ENCODE measurements at regions not wholly inside any gene's neighbourhood (a gene's known extent, or its start where the extent isn't known, plus 50 kb on each side); places are given as distances from the start of the nearest gene placed in this dataset.

DNA sequence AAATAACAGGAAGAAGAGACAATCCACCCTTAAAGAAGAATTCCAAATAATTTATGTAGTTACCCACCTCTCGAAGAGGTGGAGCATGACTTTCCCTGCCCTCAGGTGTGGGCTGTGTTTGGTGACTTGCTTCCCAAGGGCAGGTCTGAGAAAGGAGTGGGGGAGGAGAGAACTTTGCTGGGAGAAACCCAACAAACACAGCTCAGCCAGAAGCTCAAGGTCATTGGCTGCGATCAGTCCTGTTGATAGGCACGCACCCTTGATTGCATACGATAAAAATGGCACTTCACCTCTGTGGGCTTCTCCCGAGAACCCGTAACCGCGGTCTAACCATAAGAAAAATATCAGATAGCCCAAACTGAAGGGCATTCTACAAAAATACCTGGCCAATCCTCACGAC, 157.5 kb upstream of the ID2 start:
- H3K9me3 ChIP-seq (replicated peaks in 1 of 3): no peaks in the 10 kb centered on the region
- DNase-seq: peak in 5 of 7 donors; percentile 43 to 73 (median 62)
- H3K4me1 ChIP-seq (replicated peaks in 1 of 2): peaks cover 0 to 19% of the 10 kb centered on the region in 2 donors
- no peak overlapping the region for H3K27ac ChIP-seq
- 47 to 71% (median 56%) methylated on average over 9 of the region's 9 CpGs for WGBS, 4 donors
- H3K36me3 ChIP-seq (replicated peaks in 1 of 2): no peaks in the 10 kb centered on the region
- H3K27me3 ChIP-seq: no peaks in the 10 kb centered on the region
- no peak overlapping the region for H3K4me3 ChIP-seq
- TF ChIP-seq POLR2A (IDR thresholded peaks at IDR 0.05): no peak
- TF ChIP-seq, protein P1, sequence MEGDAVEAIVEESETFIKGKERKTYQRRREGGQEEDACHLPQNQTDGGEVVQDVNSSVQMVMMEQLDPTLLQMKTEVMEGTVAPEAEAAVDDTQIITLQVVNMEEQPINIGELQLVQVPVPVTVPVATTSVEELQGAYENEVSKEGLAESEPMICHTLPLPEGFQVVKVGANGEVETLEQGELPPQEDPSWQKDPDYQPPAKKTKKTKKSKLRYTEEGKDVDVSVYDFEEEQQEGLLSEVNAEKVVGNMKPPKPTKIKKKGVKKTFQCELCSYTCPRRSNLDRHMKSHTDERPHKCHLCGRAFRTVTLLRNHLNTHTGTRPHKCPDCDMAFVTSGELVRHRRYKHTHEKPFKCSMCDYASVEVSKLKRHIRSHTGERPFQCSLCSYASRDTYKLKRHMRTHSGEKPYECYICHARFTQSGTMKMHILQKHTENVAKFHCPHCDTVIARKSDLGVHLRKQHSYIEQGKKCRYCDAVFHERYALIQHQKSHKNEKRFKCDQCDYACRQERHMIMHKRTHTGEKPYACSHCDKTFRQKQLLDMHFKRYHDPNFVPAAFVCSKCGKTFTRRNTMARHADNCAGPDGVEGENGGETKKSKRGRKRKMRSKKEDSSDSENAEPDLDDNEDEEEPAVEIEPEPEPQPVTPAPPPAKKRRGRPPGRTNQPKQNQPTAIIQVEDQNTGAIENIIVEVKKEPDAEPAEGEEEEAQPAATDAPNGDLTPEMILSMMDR (IDR thresholded peaks at IDR 0.05): no peak
- intact Hi-C loops (cut with DNase I): loop anchor here (10.0 kb wide), 2 partner anchors 140 to 150 kb away; no protein-coding TSS in a partner anchor

DNA sequence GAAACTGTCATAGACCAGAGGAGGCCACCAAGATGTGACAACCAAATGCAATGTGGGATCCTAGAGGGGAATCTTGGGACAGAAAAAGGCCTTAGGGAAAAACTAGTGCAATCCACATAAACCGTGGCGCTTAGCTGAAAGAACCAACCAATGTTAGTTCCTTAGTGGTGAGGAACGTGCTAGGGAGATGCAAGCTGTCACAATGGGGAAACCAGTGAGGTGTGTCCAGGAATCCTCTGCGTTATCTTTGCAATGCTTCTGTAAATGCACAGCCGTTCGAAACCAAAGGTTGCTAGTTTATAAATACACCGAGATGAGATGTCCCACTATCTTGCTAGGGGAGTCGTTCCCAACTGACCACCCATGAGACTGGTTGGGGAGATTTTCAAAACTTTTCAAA, 157.0 kb upstream of the ID2 start:
- no peak overlapping the region for H3K27ac ChIP-seq
- H3K4me3 ChIP-seq: no peak overlapping the region
- no peak for DNase-seq
- H3K27me3 ChIP-seq: no peaks in the 10 kb centered on the region
- no peaks in the 10 kb centered on the region for H3K36me3 ChIP-seq (replicated peaks in 1 of 2)
- H3K9me3 ChIP-seq (replicated peaks in 1 of 3): no peaks in the 10 kb centered on the region
- H3K4me1 ChIP-seq (replicated peaks in 1 of 2): peaks cover 0 to 19% of the 10 kb centered on the region in 2 donors
- TF ChIP-seq, protein P1 (IDR thresholded peaks at IDR 0.05): no peak
- no peak for TF ChIP-seq POLR2A (IDR thresholded peaks at IDR 0.05)
- WGBS, 4 donors: 93 to 98% (median 96%) methylated on average over 8 of the region's 8 CpGs
- intact Hi-C loops (cut with DNase I): loop anchor here (10.0 kb wide), 2 partner anchors 140 to 150 kb away; no protein-coding TSS in a partner anchor

DNA sequence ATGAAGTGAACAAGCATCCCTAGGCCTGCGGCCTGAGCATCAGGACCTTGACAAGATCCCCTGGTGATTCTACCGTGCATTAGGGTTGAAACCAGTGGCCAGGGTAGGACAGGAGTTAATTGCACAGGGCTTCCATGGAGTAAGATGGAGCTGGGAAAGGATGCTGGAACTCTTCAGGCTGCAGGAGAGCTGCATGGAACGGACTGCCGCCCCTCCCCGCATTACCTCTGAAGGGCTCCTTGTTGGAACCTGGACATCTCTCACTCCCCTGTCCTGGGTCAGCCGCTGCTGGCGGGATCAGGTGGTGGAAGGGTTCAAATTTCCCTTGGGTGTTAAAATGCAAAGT, 156.6 kb upstream of the ID2 start:
- peaks cover 0 to 19% of the 10 kb centered on the region in 2 donors for H3K4me1 ChIP-seq (replicated peaks in 1 of 2)
- 92 to 95% (median 93%) methylated on average over 2 to 7 of the region's 7 CpGs for WGBS, 4 donors
- H3K36me3 ChIP-seq (replicated peaks in 1 of 2): no peaks in the 10 kb centered on the region
- no peaks in the 10 kb centered on the region for H3K27me3 ChIP-seq
- no peak for TF ChIP-seq POLR2A (IDR thresholded peaks at IDR 0.05)
- TF ChIP-seq, protein P1 (IDR thresholded peaks at IDR 0.05): no peak
- no peaks in the 10 kb centered on the region for H3K9me3 ChIP-seq (replicated peaks in 1 of 3)
- no peak overlapping the region for H3K27ac ChIP-seq
- H3K4me3 ChIP-seq: no peak overlapping the region
- intact Hi-C loops (cut with DNase I): loop anchor here (10.0 kb wide), 2 partner anchors 140 to 150 kb away; no protein-coding TSS in a partner anchor
- DNase-seq: no peak

DNA sequence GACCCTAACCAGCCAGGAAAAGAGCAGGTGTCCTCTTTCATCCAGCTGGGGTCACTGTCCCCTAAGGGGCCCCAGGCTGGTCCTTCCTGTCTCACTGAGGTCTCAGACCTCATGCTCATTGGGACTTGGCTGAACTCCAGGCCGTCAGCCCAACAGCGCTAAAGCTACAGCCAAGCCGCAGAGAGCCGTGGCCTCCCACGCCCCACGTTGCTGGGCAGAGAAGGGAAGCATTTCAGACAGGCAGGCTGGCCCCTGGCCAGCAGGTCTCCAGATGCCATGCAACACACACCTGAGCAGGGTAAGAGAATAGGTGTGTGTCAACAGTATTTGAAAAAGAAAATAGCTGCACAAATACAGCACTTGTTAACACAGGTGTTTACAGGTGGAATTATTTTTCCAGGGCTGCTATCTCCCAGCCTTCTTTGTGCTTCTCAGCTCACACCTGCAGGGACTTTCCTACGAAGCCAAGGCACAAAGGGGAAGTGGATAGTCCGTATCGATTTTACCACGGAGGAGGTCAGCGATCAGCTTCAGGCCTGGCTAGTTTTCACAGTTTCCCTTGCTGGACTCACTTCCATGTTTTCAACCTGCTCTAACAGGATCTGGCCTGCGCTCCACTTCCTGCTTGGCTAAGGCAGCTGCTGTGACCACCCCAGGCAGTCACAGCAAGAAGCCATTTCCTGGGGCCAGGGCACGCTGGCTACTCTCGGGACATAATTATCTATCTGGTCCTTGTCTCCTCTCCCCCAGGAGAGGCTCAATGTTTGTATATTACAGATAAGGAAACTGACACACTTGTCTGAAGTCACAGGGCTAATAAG, 156.1 kb upstream of the ID2 start:
- Histone ChIP-seq H3K4me3 (no peak overlapping the region), H3K36me3 (replicated peaks in 1 of 2) (no peaks in the 10 kb centered on the region), H3K9me3 (replicated peaks in 1 of 3) (no peaks in the 10 kb centered on the region), H3K27ac (peak overlapping the region in 2 of 5 donors; percentile 34 to 64), H3K4me1 (replicated peaks in 1 of 2) (peaks cover 0 to 19% of the 10 kb centered on the region in 2 donors), H3K27me3 (no peaks in the 10 kb centered on the region)
- 56 to 70% (median 61%) methylated on average over 12 to 14 of the region's 14 CpGs for WGBS, 4 donors
- TF ChIP-seq, protein P1 (IDR thresholded peaks at IDR 0.05): peak in 4 of 6 experiments; percentile 15 to 43 (median 34)
- no peak for TF ChIP-seq POLR2A (IDR thresholded peaks at IDR 0.05)
- peak; percentile 60 to 88 (median 80) for DNase-seq
- intact Hi-C loops (cut with DNase I): loop anchor here (10.0 kb wide), 2 partner anchors 139 to 149 kb away; no protein-coding TSS in a partner anchor

Data from adrenal gland (tissue), 9 donors.